Fibroblast of skin of right biceps (primary cell): ENCODE measurements at regions not wholly inside any gene's neighbourhood (a gene's known extent, or its start where the extent isn't known, plus 50 kb on each side); places are given as distances from the start of the nearest gene placed in this dataset.
"Not testable (repeated sequence)": the region's sequence is repeated elsewhere in the genome, so short reads cannot be mapped to it uniquely, and the experiment has no call there.

ENCODE experiments used
- DNase-seq: peaks from one replicate; pipeline ENCODE4 v3.0.0-alpha.2; 2013

- no peak for DNase-seq
Observed at GRCh38 chr15:45812200-45812599, 177.4 kb downstream of the SQOR start.

GRCh38 chr15:45817578-45817977, 182.7 kb downstream of the SQOR start:
- DNase-seq = not testable (repeated sequence)

- DNase-seq = no peak
Observed at GRCh38 chr15:45821390-45821789, 186.6 kb downstream of the SQOR start.

- not testable (repeated sequence) for DNase-seq
Observed at GRCh38 chr15:45822968-45823367, 188.1 kb downstream of the SQOR start.

GRCh38 chr15:45827275-45827674, 192.4 kb downstream of the SQOR start:
- DNase-seq = no peak

- no peak for DNase-seq
Observed at GRCh38 chr15:45827766-45828165, 192.9 kb downstream of the SQOR start.

- no peak for DNase-seq
Observed at GRCh38 chr15:45829336-45830153, 194.7 kb downstream of the SQOR start.

GRCh38 chr15:45831787-45832186, 197.0 kb downstream of the SQOR start:
- DNase-seq = no peak

- DNase-seq = no peak
Observed at GRCh38 chr15:45834622-45835021, 199.8 kb downstream of the SQOR start.

- DNase-seq = no peak
Observed at GRCh38 chr15:45842151-45842550, 207.3 kb downstream of the SQOR start.

- DNase-seq = no peak
Observed at GRCh38 chr15:45847645-45848044, 212.8 kb downstream of the SQOR start.

GRCh38 chr15:45849136-45849535, 214.3 kb downstream of the SQOR start:
- DNase-seq = no peak

- DNase-seq = no peak
Observed at GRCh38 chr15:45854455-45855202, 219.8 kb downstream of the SQOR start.

GRCh38 chr15:45855210-45855906, 220.5 kb downstream of the SQOR start:
- no peak for DNase-seq

- DNase-seq = no peak
Observed at GRCh38 chr15:45855907-45856579, 221.2 kb downstream of the SQOR start.

- no peak for DNase-seq
Observed at GRCh38 chr15:45857291-45857690, 222.5 kb downstream of the SQOR start.

- no peak for DNase-seq
Observed at GRCh38 chr15:45858491-45858890, 223.7 kb downstream of the SQOR start.

- DNase-seq = no peak
Observed at GRCh38 chr15:45862034-45862433, 227.2 kb downstream of the SQOR start.

GRCh38 chr15:45863881-45864580, 229.2 kb downstream of the SQOR start:
- DNase-seq = no peak

- no peak for DNase-seq
Observed at GRCh38 chr15:45866616-45867015, 231.8 kb downstream of the SQOR start.

- DNase-seq = no peak
Observed at GRCh38 chr15:45867281-45867680, 232.5 kb downstream of the SQOR start.

- no peak for DNase-seq
Observed at GRCh38 chr15:45868109-45868691, 233.4 kb downstream of the SQOR start.
